Ectodermal cell (in vitro differentiated cells): ENCODE measurements at regions not wholly inside any gene's neighbourhood (a gene's known extent, or its start where the extent isn't known, plus 50 kb on each side); places are given as distances from the start of the nearest gene placed in this dataset.
"Not testable (repeated sequence)": the region's sequence is repeated elsewhere in the genome, so short reads cannot be mapped to it uniquely, and the experiment has no call there.

ENCODE experiments used
- H3K27ac ChIP-seq: 2 replicates; pipeline ENCODE4 v1.7.0; 2013; ENCODE audit warnings: mild to moderate bottlenecking, low read depth, low read length; ENCODE audit not compliant: insufficient read depth, poor library complexity, severe bottlenecking
- H3K27me3 ChIP-seq: 2 replicates; pipeline ENCODE4 v1.7.0; 2013; ENCODE audit warnings: mild to moderate bottlenecking, low read length; ENCODE audit not compliant: insufficient read depth, control insufficient read depth, poor library complexity, severe bottlenecking
- H3K36me3 ChIP-seq: one replicate; pipeline ENCODE4 v1.7.0; 2013; ENCODE audit warnings: low read length; ENCODE audit not compliant: control insufficient read depth, insufficient read depth
- H3K4me1 ChIP-seq: one replicate; pipeline ENCODE4 v1.7.0; 2013; ENCODE audit warnings: low read length; ENCODE audit not compliant: control insufficient read depth, insufficient read depth
- H3K4me3 ChIP-seq: 2 replicates; pipeline ENCODE4 v1.7.0; 2013; ENCODE audit warnings: low read depth, low read length, control low read depth; ENCODE audit not compliant: insufficient read depth
- H3K9me3 ChIP-seq: 2 replicates; pipeline ENCODE4 v1.7.0; 2013; ENCODE audit warnings: mild to moderate bottlenecking, low read length, moderate library complexity; ENCODE audit not compliant: control insufficient read depth
- WGBS, 2 experiments: methylation state at CpG; one replicate each; pipeline ENCODE4 v1.1.7; 2013; ENCODE audit warnings: missing lambda C conversion rate in 2 of 2; 5-methylcytosine and 5-hydroxymethylcytosine counted together

DNA sequence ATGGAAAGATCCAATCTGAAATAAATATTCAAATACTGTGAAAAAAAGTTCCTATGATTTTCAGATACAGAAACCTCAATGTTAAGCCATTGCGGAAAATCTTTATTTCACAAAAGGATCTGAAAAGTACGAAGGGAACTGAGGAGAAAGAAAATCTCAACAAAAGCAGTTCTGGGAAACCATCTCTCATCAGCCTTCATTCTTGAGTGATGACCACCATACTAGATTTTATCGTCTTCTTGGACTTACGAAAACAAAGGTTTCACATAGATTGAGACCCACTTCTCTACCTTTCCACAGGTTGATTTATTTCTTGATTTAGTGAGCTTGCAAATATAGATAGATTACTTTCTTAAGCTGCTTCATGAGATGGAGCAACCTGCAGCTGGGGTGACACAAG is 293.4 kb upstream of the LYZL1 start:
- H3K4me1 ChIP-seq, result no peaks in the 10 kb centered on the region
- H3K27me3 ChIP-seq, result no peaks in the 10 kb centered on the region
- no peaks in the 10 kb centered on the region for H3K9me3 ChIP-seq
- H3K36me3 ChIP-seq, result no peaks in the 10 kb centered on the region
- H3K27ac ChIP-seq, result no peak overlapping the region
- no peak overlapping the region for H3K4me3 ChIP-seq
- WGBS, 2 experiments, result 95 to 99% methylated on average over 4 of the region's 4 CpGs

DNA sequence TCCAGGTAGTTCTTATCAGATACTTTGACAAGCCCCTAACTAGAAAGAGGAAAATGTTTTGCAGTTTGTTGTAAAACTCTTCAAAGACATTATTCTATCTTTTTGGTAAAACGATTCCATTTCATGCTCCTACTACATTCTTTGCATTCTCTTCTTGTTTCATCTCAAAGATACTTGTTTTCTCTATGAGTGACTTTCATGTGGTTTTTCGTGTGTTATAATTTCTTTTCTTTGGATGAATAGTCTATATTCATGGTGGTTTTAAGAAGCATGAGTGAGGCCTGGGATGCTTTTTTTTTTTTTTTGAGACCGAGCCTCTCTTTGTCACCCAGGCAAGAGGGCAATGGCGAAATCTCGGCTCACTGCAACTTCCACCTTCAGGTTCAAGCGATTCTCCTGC is 292.5 kb upstream of the LYZL1 start:
- Histone ChIP-seq H3K9me3 (no peaks in the 10 kb centered on the region), H3K36me3 (no peaks in the 10 kb centered on the region), H3K4me3 (no peak overlapping the region), H3K27ac (no peak overlapping the region), H3K4me1 (no peaks in the 10 kb centered on the region), H3K27me3 (no peaks in the 10 kb centered on the region)
- 91 to 94% methylated on average over 6 of the region's 6 CpGs for WGBS, 2 experiments

DNA sequence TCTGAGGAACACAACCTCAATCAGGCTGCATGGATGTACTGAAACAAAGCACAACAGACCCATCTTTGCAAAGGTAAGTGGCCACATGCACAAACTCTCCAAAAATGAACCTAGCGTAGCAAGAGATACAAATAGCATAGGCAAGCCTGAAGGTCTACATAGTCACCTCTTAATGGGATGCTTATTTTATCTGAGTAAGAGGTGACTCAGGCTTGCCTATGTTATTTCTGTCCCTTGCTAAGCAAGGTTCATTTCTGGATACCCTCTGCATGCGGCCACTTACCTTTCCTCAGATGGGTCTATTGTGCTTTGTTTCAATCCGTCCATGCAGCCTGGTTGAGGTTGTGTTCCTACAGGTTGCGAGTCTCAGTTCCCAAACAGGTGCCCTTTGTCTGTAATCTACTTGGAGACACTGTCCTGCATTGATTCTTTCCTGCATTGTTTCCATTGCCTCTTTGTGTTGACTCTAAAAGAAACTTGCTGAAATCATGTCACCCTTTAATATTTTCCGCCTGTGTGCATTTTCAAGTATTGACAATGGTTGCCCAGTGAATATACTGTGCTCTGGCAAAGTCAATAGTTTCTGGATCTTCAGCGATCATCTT is 291.8 kb upstream of the LYZL1 start:
- Histone ChIP-seq H3K4me3 (no peak overlapping the region), H3K4me1 (no peaks in the 10 kb centered on the region), H3K9me3 (no peaks in the 10 kb centered on the region), H3K36me3 (no peaks in the 10 kb centered on the region), H3K27me3 (no peaks in the 10 kb centered on the region), H3K27ac (no peak overlapping the region)
- WGBS, 2 experiments, result 94 to 96% methylated on average over 6 of the region's 6 CpGs

DNA sequence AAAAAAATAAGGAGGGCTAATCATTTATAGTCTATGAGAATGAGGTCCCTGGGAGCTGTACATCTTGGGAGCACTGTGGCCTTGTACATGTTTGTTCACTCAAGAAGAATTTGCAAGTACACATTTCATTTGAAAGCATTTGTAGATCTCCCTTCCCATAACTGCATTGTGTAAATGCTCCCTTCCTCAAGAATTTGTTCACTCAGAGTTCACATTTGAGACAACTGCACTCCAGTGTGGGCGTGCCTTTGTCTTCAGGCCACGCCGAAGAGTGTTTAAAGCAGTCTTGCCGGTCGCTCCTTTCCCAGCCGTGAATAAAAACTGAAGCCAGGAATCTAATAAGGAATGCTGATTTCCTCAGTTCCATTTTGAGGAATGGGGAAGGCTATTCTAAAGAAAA is 291.1 kb upstream of the LYZL1 start:
- Histone ChIP-seq H3K4me1 (no peaks in the 10 kb centered on the region), H3K27ac (no peak overlapping the region), H3K36me3 (no peaks in the 10 kb centered on the region), H3K4me3 (no peak overlapping the region), H3K9me3 (no peaks in the 10 kb centered on the region), H3K27me3 (no peaks in the 10 kb centered on the region)
- WGBS, 2 experiments, result 92 to 94% methylated on average over 6 of the region's 6 CpGs

DNA sequence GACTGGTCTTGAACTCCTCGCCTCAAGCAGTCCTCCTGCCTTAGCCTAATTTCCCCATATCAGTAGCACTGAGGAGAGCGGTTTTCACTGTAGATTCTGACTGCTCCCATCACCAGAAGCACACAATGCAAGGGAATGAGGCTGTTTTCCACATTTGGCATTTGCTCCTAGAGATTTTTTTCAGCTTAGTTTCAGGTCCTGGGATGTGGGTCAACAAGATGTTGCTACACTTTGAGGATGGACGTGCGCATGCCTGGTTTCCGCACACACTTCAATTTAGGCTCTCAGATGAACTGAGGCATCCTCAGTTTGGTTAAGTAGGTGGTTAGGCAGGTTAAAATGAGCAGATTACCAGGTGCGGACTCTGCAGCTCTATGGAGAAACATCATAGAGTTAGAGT is 287.1 kb upstream of the LYZL1 start:
- no peaks in the 10 kb centered on the region for H3K36me3 ChIP-seq
- WGBS, 2 experiments, result 94 to 97% methylated on average over 6 of the region's 6 CpGs
- no peak overlapping the region for H3K4me3 ChIP-seq
- no peaks in the 10 kb centered on the region for H3K27me3 ChIP-seq
- H3K9me3 ChIP-seq, result no peaks in the 10 kb centered on the region
- H3K27ac ChIP-seq, result no peak overlapping the region
- H3K4me1 ChIP-seq, result no peaks in the 10 kb centered on the region

DNA sequence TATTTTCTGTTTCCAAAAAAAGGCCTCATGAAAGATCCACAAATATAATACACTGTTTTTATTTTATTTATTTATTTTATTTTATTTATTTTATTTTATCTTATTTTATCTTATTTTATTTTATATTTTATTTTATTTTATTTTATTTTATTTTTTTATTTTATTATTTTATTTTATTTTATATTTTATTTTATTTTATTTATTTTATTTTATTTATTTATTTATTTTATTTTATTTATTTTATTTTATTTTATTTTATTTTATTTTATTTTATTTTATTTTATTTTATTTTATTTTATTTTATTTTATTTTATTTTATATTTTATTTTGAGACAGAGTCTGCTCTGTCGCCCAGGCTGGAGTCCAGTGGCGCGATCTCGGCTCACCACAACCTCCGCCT is 285.9 kb upstream of the LYZL1 start:
- H3K27ac ChIP-seq, H3K4me3 ChIP-seq: not testable (repeated sequence)
- WGBS, 2 experiments, result 97% methylated on average over 5 of the region's 5 CpGs

DNA sequence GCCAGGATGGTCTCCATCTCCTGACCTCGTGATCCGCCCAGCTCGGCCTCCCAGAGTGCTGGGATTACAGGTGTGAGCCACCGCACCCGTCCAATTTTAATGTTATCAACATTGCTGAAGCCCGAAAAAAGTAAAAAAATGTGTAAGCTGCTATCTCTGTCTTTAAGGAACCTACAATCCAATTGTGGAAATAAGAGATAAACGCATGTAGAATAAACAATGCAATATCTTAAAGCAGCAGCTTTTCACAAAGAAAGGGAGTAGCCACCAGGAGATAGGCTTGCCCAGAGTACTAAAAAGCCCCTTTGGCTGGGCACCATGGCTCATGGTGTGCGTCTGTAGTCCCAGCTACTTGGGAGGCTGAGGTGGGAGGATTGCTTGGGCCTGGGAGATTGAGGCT is 282.9 kb upstream of the LYZL1 start:
- Histone ChIP-seq H3K4me1 (no peaks in the 10 kb centered on the region), H3K36me3 (no peaks in the 10 kb centered on the region), H3K27me3 (no peaks in the 10 kb centered on the region), H3K4me3 (no peak overlapping the region), H3K9me3 (no peaks in the 10 kb centered on the region), H3K27ac (no peak overlapping the region)
- 83 to 84% methylated on average over 8 of the region's 8 CpGs for WGBS, 2 experiments

More for the DNA sequence above, 285.9 kb upstream of the LYZL1 start:
- not testable (repeated sequence) for H3K4me1 ChIP-seq, H3K9me3 ChIP-seq, H3K36me3 ChIP-seq, H3K27me3 ChIP-seq

DNA sequence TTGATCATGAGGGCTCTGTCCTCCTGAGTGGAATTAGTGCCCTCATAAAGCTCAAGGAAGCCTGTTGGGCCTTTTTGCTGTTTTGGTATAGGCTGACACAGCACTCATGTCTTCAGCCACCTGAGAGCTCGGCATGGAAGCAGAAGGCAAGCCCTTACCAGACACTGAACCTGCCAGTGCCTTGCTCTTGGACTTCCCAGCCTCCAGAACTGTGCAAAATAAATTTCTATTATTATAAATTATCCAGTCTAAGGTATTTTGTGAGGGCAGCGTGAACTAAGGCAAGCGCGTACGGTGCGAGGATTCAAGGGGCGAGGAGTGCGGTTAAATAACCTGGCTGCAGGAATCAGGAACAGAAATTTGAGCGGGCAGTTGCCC is 281.5 kb upstream of the LYZL1 start:
- H3K4me3 ChIP-seq, result no peak overlapping the region
- H3K27ac ChIP-seq, result no peak overlapping the region
- H3K4me1 ChIP-seq, result no peaks in the 10 kb centered on the region
- no peaks in the 10 kb centered on the region for H3K27me3 ChIP-seq
- no peaks in the 10 kb centered on the region for H3K36me3 ChIP-seq
- H3K9me3 ChIP-seq, result no peaks in the 10 kb centered on the region
- 94 to 95% methylated on average over 9 of the region's 9 CpGs for WGBS, 2 experiments

DNA sequence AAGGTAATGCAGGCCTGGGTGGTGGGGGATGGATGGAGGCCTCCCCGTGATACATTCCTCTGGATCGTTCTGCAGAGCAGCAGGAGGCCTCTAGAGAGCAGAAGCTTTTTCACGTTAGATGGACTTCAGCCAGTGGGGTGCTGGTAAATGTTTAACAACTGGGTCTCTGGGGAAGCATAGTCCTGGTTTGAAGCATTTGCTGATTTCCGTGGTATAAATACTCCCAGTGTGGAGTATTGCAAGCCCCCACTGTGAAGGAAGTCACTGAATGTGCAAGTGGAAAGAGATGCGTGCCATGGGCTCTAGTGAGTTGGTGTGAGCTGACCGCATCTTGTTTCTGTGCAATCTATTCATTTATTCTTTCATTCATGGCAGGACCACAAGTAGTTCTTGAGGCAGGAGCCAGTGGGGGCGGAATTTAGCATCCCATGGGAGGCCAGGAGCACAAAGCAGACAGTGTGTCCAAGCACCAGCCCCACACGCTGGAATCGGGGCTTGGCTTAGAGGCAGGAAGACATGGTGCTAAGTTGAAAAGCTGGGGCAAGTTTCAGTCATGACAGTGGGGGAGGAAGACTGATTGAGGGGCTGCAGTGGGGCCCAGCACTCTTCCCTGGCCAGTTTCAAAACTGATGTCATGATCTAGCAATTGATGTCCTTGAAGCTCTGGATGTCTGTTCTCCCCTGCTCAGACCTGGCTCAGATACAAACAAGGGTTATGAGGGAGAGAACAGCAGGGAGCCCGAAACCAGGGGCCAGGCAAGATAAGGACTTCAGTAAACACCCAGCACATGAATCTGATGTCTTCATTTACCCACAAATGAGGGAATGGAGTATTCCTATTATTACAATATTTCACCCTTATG is 280.9 kb upstream of the LYZL1 start:
- 74 to 79% methylated on average over 10 of the region's 10 CpGs for WGBS, 2 experiments
- no peaks in the 10 kb centered on the region for H3K27me3 ChIP-seq
- H3K4me1 ChIP-seq, result no peaks in the 10 kb centered on the region
- H3K9me3 ChIP-seq, result no peaks in the 10 kb centered on the region
- no peak overlapping the region for H3K4me3 ChIP-seq
- no peaks in the 10 kb centered on the region for H3K36me3 ChIP-seq
- no peak overlapping the region for H3K27ac ChIP-seq

DNA sequence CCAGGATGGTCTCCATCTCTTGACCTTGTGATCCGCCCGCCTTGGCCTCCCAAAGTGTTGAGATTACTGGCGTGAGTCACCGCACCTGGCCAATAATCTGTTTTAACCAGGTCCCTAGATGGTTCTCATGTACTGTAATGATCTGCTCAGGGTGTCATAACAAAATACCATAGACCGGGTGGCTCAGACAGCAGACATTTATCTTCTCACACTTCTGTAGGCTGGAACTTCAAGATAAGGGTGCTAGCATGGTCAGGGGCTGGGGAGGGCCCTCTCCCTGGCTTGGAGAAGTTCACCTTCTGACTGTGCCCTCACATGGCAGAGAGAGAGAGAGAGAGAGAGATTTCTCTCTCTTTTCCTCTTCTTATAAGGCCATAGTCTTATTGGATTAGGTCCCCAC is 279.4 kb upstream of the LYZL1 start:
- Histone ChIP-seq H3K9me3 (no peaks in the 10 kb centered on the region), H3K36me3 (no peaks in the 10 kb centered on the region), H3K4me3 (no peak overlapping the region), H3K27me3 (no peaks in the 10 kb centered on the region), H3K4me1 (no peaks in the 10 kb centered on the region), H3K27ac (no peak overlapping the region)
- WGBS, 2 experiments, result 90 to 92% methylated on average over 5 of the region's 5 CpGs
